ENCODE measurements at regions not wholly inside any gene's neighbourhood (a gene's known extent, or its start where the extent isn't known, plus 50 kb on each side); places are given as distances from the start of the nearest gene placed in this dataset.

DNA sequence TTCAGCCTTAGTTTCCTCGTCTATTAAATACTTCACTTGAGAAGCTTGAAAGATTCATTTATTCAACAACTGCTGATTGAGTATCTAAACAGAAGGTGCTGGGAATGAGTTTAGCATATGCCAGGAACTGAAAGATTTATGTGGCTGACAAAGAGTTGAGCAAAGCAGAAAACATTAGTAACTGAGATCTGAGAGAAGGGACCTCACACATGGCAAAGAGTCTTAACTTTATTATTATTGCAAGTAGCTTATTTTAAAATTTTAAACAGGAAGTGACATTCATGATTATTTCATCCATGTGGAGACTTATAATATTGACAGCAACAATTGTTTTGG is 133.6 kb downstream of the CASP12 start:
- DNase-seq (ENCODE audit: insufficient read length, low spot score) (no peak), FAIRE-seq (no peak)

DNA sequence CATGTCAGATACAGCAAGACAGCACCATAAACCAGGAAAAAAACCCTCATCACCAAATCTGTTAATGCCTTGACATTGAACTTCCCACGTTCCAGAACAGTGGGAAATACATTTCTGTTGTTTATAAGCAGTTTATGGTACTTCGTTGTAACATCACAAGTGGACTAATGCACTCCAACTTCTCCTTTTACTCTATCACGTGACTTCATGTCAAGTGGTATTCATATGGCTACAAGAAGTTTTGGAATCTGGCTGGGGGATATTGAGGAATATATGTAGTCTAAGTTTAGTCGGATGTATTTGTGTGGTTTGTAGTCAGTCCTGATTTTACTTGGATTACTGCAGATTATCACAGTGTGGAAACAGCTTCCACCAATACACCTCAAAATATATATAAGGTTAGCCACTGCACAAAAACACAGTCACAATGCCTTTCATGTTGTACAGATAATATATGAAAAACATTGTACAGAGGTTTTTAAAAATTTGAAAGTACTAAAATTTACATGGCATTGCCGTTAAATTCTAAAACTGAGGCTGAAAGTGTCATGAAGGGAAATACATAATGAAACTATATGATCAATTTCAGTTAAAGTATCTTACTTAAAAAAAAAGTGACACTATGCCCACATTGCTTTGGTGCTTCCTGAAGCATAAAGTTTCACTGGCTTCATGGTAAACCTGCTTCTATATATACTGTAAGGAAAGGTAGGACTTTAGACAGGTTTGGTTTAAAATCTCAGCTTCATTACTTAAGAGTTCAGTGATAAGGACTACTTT is 134.1 kb downstream of the CASP12 start:
- no peak for DNase-seq (ENCODE audit: insufficient read length, low spot score)
- no peak for TF ChIP-seq PAX5 (IDR thresholded peaks at IDR 0.05; ENCODE audit: insufficient read depth, low read length, severe bottlenecking)
- no peak for TF ChIP-seq POU2F2 (IDR thresholded peaks at IDR 0.05; ENCODE audit: low read depth, low read length)
- TF ChIP-seq TAF1 (IDR thresholded peaks at IDR 0.05; ENCODE audit: low read depth, low read length): no peak
- no peak for TF ChIP-seq POLR2A (IDR thresholded peaks at IDR 0.05; ENCODE audit: low read depth, low read length)
- TF ChIP-seq SPI1 (IDR thresholded peaks at IDR 0.05; ENCODE audit: low read depth, low read length): no peak
- TF ChIP-seq POLR2AphosphoS5 (IDR thresholded peaks at IDR 0.05; ENCODE audit: low read depth, low read length): no peak
- FAIRE-seq: no peak

More for the DNA sequence above, 133.6 kb downstream of the CASP12 start:
- TF ChIP-seq SPI1 (IDR thresholded peaks at IDR 0.05; ENCODE audit: low read depth, low read length): no peak
- no peak for TF ChIP-seq PAX5 (IDR thresholded peaks at IDR 0.05; ENCODE audit: insufficient read depth, low read length, severe bottlenecking)
- no peak for TF ChIP-seq TAF1 (IDR thresholded peaks at IDR 0.05; ENCODE audit: low read depth, low read length)
- no peak for TF ChIP-seq POLR2A (IDR thresholded peaks at IDR 0.05; ENCODE audit: low read depth, low read length)
- no peak for TF ChIP-seq POU2F2 (IDR thresholded peaks at IDR 0.05; ENCODE audit: low read depth, low read length)
- no peak for TF ChIP-seq POLR2AphosphoS5 (IDR thresholded peaks at IDR 0.05; ENCODE audit: low read depth, low read length)

DNA sequence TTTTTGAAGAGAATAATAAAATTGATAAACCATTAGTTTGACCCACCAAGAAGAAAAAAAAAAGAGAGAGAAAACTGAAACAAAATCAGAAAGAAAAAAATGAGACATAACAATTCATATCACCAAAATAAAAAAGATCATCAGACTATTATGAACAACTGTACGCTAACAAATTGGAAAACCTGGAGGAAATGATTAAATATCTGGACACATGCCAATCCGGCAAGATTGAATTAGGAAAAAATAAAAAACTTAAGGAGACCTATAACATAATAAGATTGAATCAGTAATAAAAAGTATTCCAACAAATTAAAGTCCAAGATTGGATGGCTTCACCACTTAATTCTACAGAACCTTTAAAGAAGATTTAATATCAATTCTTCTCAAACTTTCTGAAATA is 136.7 kb downstream of the CASP12 start:
- FAIRE-seq: no peak
- TF ChIP-seq POLR2A (IDR thresholded peaks at IDR 0.05; ENCODE audit: low read depth, low read length): no peak
- TF ChIP-seq POU2F2 (IDR thresholded peaks at IDR 0.05; ENCODE audit: low read depth, low read length): no peak
- no peak for TF ChIP-seq TAF1 (IDR thresholded peaks at IDR 0.05; ENCODE audit: low read depth, low read length)

DNA sequence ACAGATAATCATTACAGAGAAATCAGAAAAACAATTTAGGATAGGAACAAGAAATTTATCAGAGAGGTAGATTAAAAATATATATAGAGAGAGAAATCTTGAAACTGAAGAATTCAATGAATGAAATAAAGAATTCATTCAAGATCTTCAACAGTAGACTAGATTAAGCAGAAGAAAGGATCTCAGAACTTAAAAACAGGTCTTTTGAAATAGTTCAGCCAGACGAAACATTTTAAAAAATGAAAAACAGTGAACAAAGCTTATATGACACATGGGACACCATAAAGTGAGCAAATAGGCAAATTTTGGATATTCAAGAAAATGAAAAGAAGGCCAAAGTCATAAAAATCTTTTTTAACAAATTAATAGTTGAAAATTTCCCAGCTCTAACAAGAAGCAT is 138.8 kb downstream of the CASP12 start:
- DNase-seq (ENCODE audit: insufficient read length, low spot score): no peak
- no peak for FAIRE-seq
- no peak for TF ChIP-seq SPI1 (IDR thresholded peaks at IDR 0.05; ENCODE audit: low read depth, low read length)
- no peak for TF ChIP-seq PAX5 (IDR thresholded peaks at IDR 0.05; ENCODE audit: insufficient read depth, low read length, severe bottlenecking)
- TF ChIP-seq POLR2A (IDR thresholded peaks at IDR 0.05; ENCODE audit: low read depth, low read length): no peak
- no peak for TF ChIP-seq POU2F2 (IDR thresholded peaks at IDR 0.05; ENCODE audit: low read depth, low read length)

More for the DNA sequence above, 136.7 kb downstream of the CASP12 start:
- DNase-seq (ENCODE audit: insufficient read length, low spot score): no peak

DNA sequence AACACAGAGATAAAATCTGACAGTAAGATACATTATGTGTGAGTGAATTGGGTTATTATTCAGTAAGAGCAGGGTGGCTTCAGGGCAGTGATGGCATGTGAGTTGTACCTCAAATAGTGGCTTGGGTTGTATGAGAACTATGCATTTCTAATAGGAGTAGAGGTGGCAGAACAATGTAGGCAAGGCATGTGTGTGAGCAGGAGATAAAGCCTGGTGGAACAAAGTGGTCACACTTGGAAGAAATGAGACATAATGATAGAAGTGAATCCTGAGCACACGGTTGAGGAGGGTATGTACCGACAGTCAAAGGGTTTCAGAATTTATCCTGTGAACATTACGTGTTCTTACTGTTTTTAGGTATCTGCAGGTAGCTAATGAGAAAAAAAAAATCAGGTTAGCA is 159.3 kb downstream of the CASP12 start:
- FAIRE-seq: no peak
- DNase-seq (ENCODE audit: insufficient read length, low spot score): no peak
- no peak for TF ChIP-seq POLR2AphosphoS5 (IDR thresholded peaks at IDR 0.05; ENCODE audit: low read depth, low read length)
- TF ChIP-seq SPI1 (IDR thresholded peaks at IDR 0.05; ENCODE audit: low read depth, low read length): no peak

DNA sequence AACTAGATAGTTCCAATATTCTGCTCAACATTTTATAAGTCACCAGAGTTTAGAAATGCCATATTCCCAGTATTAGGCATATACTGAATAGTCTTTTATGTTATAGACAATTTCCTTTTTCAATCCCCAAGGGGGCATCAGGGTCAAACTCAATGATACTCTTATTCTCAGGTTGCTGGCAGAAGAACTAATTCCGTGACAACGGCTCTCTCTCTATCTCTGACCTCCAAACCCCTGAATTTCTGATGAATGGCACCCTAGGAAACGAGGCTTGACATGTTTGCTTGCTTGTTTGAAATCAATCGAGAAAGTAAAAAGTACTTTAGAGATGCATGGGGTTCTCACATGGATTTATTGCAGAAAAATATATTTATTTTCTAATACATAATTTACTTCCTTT is 160.1 kb downstream of the CASP12 start:
- DNase-seq (ENCODE audit: insufficient read length, low spot score) (no peak), FAIRE-seq (no peak)

DNA sequence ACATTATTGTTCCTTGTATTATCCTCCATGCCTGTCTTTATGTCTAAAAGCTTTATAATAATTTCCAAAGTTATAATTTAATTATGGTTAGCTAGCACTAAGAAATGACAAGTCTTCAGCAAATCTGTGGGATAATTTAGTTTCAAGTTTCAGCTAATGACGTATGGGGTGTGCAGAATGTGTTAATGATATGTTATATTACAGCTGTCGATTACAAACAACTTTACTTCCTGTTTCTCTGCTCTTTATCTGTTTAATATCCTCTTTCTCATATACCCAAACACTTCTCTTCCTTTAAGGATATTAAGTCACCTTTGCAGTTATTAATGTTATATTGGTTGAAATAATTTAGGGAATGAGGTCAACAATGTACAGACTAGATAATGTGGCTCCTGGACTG is 161.8 kb downstream of the CASP12 start:
- DNase-seq (ENCODE audit: insufficient read length, low spot score) (no peak), FAIRE-seq (no peak)
- TF ChIP-seq PAX5 (IDR thresholded peaks at IDR 0.05; ENCODE audit: insufficient read depth, low read length, severe bottlenecking): no peak
- no peak for TF ChIP-seq POLR2AphosphoS5 (IDR thresholded peaks at IDR 0.05; ENCODE audit: low read depth, low read length)
- no peak for TF ChIP-seq POU2F2 (IDR thresholded peaks at IDR 0.05; ENCODE audit: low read depth, low read length)
- TF ChIP-seq POLR2A (IDR thresholded peaks at IDR 0.05; ENCODE audit: low read depth, low read length): no peak
- TF ChIP-seq SPI1 (IDR thresholded peaks at IDR 0.05; ENCODE audit: low read depth, low read length): no peak
- TF ChIP-seq TAF1 (IDR thresholded peaks at IDR 0.05; ENCODE audit: low read depth, low read length): no peak

More for the DNA sequence above, 160.1 kb downstream of the CASP12 start:
- TF ChIP-seq POLR2AphosphoS5 (IDR thresholded peaks at IDR 0.05; ENCODE audit: low read depth, low read length) (no peak), POLR2A (IDR thresholded peaks at IDR 0.05; ENCODE audit: low read depth, low read length) (no peak), PAX5 (IDR thresholded peaks at IDR 0.05; ENCODE audit: insufficient read depth, low read length, severe bottlenecking) (no peak), POU2F2 (IDR thresholded peaks at IDR 0.05; ENCODE audit: low read depth, low read length) (no peak), SPI1 (IDR thresholded peaks at IDR 0.05; ENCODE audit: low read depth, low read length) (no peak), TAF1 (IDR thresholded peaks at IDR 0.05; ENCODE audit: low read depth, low read length) (no peak)

DNA sequence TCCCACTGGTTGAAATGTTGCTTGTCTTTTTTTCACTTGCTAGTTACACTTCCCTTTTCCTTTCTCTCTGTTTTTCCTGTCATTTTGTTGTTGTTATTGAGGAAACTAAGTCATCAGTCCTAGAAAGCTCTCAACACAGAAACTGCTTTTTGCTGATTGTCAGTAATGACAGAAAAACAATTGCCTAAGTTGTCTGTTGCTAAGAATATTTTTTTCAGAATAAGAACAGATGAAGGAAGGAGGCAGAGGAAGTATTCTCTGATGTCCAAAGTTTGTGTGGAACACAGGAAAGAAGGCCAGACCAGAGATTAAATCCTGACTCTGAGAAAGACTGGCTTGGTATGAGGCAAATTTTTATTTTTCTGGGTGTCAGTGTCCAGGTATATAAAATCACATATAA is 163.3 kb downstream of the CASP12 start:
- FAIRE-seq (no peak), DNase-seq (ENCODE audit: insufficient read length, low spot score) (no peak)
- TF ChIP-seq POU2F2 (IDR thresholded peaks at IDR 0.05; ENCODE audit: low read depth, low read length): no peak
- TF ChIP-seq POLR2AphosphoS5 (IDR thresholded peaks at IDR 0.05; ENCODE audit: low read depth, low read length): no peak
- TF ChIP-seq PAX5 (IDR thresholded peaks at IDR 0.05; ENCODE audit: insufficient read depth, low read length, severe bottlenecking): no peak
- no peak for TF ChIP-seq TAF1 (IDR thresholded peaks at IDR 0.05; ENCODE audit: low read depth, low read length)
- TF ChIP-seq POLR2A (IDR thresholded peaks at IDR 0.05; ENCODE audit: low read depth, low read length): no peak
- no peak for TF ChIP-seq SPI1 (IDR thresholded peaks at IDR 0.05; ENCODE audit: low read depth, low read length)

DNA sequence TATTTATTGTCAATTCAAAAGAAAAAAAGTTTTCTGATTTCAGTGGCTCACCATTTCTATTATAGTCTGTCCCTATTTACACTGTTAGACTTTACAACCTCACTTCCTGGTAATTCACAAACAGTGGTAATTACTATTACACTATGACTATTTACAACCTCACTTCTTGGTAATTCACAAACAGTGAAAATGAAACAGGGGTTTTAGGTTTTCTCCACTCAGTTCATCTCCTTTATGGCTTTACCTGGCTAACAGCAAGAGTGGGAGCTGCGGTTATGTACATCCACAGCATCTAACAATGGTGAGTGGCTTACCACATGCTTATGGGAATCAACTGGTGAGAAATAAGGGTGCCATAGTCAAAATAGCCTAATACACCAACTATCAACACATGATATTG is 166.4 kb downstream of the CASP12 start:
- FAIRE-seq: no peak
- TF ChIP-seq TAF1 (IDR thresholded peaks at IDR 0.05; ENCODE audit: low read depth, low read length): no peak
- TF ChIP-seq POLR2A (IDR thresholded peaks at IDR 0.05; ENCODE audit: low read depth, low read length): no peak

DNA sequence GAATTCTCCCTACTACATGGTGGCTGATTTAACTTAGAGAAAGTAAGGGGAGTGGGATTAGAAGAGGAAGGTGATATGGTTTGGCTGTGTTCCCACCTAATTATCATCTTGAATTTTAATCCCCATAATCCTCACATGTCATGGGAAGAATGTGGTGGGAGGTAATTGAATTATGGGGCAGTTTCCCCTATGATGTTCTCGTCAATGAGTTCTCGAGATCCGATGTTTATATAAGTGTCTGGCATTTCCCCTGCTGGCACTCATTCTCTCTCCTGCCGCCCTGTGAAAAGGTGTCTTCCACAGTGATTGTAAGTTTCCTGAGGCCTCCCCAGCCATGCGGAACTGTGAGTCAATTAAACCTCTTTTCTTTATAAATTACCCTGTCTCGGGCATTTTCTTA is 169.3 kb downstream of the CASP12 start:
- no peak for FAIRE-seq
- DNase-seq (ENCODE audit: insufficient read length, low spot score): no peak
- TF ChIP-seq POLR2A (IDR thresholded peaks at IDR 0.05; ENCODE audit: low read depth, low read length) (no peak), POLR2AphosphoS5 (IDR thresholded peaks at IDR 0.05; ENCODE audit: low read depth, low read length) (no peak), PAX5 (IDR thresholded peaks at IDR 0.05; ENCODE audit: insufficient read depth, low read length, severe bottlenecking) (no peak), TAF1 (IDR thresholded peaks at IDR 0.05; ENCODE audit: low read depth, low read length) (no peak), SPI1 (IDR thresholded peaks at IDR 0.05; ENCODE audit: low read depth, low read length) (no peak), POU2F2 (IDR thresholded peaks at IDR 0.05; ENCODE audit: low read depth, low read length) (no peak)

More for the DNA sequence above, 166.4 kb downstream of the CASP12 start:
- DNase-seq (ENCODE audit: insufficient read length, low spot score): no peak

Data from GM12891 (cell line).